GM21717 (cell line): ENCODE measurements at regions not wholly inside any gene's neighbourhood (a gene's known extent, or its start where the extent isn't known, plus 50 kb on each side); places are given as distances from the start of the nearest gene placed in this dataset.

Source experiments
- ATAC-seq: cut with Tn5 transposase; IDR thresholded peaks from one replicate; pipeline ENCODE4 v1.9.1; 2021; ENCODE audit warnings: mild to moderate bottlenecking, moderate library complexity; ENCODE audit not compliant: unreplicated experiment

DNA sequence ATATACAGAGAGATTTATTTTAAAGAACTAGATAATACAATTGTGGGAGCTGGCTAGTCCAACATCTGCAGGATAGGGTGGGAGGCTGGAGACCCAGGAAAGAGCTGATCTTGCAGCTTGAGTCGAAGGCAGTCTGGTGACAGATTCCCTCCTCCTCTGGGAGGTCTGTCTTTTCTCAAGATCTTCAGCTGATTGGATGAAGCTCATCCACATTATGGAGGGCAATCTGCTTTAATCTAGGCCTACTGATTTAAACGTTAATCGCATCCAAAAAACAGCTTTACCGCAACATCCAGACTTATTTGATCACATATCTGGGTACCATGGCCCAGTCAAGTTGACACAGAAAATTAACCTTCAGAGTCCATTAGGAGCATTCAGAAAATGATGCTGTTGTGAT is 168.1 kb downstream of the ATPSCKMT start:
- no peak for ATAC-seq

DNA sequence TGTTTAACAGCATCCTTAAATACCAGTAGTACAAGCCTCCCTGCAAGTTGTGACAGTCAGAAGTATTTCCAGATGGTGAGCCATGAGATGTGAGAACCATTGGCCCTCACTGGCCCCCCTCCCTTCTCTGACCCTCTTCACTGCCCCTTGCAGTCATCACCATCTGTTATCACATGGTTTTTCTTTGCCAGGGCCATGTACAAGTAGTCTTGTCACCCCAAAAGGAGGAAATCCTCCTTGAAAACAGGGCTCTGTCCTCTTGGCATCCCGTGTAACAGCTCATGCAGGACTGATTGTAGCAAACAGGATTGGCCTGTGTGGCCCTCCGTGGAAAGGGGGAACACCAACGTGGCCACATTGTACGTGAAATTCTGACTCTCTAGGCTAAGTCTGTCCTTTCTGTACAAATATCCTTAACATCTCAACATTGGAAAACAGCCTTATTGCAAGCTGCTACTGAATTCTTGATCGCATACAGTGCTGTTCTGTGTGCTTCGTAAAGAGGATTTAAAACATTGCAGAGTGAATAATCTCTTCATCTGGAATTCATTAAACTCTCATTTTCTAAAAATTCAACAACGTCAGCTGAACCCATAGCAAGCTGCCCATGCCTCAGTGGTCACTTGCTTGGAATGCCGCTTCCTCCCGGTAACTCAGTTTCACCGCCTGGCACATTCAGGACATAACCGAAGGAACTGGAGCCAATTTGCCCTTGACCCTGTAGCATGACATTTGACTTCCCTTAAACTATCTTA is 171.7 kb downstream of the ATPSCKMT start:
- ATAC-seq: no peak

DNA sequence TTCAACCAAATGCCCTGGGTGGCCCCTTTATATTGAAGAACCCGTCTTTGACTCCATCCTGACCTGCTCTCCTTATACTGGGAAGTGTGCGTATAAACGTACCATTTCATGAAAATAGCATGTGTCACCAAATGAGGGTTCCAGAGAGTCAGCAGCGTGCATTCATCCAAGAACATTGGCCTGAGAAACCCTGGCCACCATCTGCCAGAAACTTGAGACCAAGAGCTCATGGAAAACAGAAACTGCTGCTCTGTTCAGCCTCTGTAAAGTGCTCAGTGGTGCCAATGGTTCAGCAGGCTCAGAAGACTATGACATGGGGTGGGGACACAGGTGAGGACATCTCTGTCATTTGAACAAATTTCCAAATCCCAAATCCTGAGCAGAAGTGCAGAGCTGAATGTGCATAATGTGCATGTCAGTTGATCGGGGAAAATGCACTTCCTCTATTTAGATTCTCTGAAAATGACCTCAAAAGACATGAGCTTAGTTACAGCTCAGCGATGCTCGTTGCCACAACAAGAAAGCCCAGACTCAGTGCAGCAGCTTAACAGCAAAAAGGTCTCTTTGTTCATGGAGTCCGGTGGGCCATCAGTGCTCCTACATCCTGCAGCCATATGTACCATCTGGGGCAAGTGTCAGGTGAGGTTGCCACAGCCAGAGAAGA is 176.1 kb downstream of the ATPSCKMT start:
- no peak for ATAC-seq

DNA sequence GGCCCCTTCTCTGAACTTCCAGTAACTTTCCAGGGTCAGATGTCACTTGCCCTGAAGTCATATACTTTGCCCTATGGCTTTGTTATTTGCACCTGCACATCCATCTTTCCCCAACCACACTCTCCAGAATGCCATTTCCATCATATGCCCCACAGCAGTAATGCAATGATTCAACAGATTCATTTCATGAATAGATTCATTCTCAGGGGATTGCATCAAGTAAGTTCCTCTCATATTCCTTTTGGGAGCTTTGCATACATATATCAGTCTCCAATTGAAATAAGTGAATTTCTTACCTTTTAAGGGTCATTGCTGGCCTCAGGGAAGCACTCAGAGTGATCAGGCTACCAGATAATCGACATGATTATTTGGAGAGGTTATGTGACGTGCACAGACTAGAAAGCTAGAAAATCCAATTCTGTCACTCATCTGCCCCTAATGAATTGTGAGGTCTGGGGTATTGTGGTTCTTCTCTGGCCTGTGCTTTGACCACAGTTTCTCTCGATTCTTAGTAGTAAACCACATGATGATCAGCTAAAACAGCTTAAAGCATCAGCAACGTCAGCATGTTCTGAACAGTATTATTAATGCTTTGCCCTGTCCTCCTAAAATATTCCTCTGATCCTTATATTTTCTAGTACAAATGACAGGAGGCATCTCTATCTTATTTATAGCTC is 179.9 kb downstream of the ATPSCKMT start:
- no peak for ATAC-seq

DNA sequence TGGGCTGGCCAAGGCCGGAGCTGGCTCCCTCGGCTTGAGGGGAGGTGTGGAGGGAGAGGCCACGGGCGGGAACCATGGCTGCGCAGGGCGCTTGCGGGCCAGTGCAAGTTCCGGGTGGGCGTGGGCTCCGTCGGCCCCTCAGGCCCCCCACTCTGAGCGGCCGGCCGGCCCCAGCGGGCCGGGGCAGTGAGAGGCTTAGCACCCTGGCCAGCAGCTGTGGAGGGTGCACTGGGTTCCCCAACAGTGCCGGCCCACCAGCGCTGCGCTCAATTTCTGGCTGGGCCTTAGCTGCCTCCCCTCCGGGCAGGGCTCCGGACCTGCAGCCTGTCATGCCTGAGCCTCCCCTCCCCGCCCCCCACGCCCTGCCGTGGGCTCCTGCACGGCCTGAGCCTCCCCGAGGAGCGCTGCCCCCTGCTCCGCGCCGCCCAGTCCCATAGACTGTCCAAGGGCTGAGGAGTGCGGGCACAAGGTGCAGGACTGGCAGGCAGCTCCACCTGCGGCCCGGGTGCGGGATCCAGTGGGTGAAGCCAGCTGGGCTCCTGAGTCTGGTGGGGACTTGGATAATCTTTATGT is 184.2 kb downstream of the ATPSCKMT start:
- ATAC-seq: no peak

DNA sequence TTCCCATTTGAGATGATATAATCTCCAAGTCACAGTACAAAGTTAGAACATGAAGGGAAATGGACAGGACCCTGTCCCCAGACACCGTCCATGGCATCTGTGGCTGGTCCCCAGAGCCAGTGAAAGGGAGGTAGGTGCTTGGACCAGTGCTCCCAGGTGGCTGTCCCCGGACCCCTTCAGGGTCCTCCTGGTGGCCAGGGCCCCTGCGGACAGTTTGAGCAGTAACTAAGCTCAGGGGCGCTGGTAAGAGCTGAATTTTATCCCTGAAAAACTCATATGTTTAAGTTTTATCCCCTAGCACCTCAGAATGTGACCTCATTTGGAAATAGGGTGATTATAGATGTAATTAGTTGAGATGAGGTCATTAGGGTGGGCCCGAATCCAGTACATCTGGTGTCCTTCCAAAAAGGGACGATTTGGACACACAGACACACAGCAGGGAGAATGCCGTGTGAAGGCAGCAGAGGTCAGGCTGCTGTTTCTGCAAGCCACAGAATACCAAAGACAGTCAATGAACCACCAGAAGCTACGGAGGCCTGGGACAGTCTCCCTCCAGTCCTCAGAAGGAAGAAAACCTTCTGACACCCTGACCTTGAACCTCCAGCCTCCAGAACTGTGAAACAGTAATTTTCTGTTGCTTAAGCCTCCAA is 185.0 kb downstream of the ATPSCKMT start:
- ATAC-seq: no peak

DNA sequence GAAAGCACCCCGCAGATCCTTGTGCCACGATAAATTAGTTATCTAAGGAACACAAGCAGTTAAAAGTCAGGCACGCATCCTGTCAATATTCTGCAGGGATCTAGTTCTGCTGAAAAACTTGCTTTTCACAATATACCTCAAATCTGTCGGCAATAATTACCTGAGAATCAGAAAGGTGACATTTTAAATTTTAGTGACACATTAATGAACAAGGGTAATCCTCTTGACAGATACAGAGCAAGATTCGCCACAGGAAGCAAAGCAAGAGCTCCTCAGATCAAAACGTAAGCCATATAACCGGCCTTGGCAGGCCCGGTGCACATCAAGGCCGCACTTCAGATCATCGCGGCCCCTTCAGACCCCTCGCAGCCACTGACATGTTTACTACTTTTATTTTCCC is 185.7 kb downstream of the ATPSCKMT start:
- no peak for ATAC-seq

DNA sequence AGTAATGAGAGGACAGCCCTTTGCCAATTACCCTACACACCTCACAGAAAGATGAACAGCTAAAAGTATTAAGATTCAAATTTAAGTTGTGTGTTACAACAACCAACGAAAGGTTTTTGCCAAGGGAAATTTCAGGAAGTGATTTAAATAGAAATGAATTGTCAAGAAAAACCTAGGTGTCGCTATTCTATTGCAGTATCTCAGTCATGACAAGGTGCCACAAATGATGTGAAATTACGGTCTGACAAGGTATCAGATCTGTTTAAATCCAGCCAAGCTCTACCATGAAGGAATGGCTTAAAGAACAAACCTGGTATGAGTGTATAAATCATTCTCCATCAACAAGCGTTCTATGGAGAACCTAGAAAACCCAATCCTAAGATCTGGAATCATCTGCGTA is 189.7 kb downstream of the ATPSCKMT start:
- ATAC-seq: no peak

DNA sequence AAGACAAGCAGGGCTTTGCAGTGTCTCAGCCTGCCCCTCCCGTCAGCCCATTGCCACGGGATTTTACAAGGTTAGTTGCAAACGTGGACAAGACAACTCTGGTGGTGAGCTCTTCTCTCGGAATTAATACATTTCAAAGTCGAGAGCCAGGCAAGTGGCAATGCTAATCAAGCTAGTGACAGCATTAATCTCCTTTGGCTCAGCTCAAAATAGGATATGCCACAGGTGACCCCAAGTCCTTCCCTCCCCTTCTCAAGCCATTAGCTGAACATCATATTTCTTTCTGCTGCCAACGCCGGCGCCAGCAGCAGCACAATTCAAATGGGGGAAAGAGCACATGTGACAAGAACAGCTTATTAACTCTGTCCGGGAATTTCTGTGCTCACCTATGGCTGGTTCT is 190.1 kb downstream of the ATPSCKMT start:
- ATAC-seq: no peak

DNA sequence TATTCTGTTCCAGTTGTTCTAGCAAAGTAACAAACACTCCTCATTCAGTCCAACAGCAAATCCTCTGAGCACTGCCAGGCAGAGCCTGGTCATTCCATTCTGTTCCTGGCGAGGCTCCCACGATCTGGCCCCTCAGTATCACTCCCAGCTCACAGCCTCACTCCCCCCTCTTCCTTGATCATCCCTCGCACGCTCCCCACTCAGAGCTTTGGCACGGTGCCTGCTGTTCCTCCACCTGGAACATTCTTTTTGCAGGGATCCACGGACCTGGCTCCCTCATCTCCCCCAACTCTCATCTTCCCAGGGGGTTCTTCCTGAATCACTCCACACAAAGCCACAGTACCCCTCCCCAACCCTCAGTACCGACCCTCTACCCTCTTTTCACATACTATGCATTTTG is 192.3 kb downstream of the ATPSCKMT start:
- no peak for ATAC-seq

DNA sequence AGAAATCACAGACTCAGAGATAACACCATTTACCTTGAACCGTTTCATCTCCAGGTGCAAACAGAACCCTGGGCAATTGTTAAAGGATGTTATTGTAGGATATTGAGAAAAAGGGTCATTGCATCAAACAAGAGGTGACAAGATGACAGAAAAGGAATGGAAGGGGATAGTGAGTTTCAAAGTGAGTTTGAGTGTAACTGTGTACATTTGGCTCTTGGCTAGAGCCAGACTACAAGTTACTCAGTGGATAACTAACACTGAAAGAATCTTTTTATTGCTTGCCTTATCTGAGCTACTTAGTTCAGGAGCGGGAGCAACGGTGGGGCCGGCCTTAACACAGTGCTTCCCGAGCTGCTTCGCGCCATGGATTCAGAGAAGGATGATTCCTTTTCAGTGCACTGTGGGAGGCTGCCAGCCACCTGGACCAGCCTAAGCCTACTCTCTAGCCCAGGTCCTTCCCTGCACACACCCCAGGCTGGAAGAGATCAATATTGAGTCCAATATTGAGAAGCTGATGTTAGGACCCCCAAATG is 193.4 kb downstream of the ATPSCKMT start:
- ATAC-seq: no peak

DNA sequence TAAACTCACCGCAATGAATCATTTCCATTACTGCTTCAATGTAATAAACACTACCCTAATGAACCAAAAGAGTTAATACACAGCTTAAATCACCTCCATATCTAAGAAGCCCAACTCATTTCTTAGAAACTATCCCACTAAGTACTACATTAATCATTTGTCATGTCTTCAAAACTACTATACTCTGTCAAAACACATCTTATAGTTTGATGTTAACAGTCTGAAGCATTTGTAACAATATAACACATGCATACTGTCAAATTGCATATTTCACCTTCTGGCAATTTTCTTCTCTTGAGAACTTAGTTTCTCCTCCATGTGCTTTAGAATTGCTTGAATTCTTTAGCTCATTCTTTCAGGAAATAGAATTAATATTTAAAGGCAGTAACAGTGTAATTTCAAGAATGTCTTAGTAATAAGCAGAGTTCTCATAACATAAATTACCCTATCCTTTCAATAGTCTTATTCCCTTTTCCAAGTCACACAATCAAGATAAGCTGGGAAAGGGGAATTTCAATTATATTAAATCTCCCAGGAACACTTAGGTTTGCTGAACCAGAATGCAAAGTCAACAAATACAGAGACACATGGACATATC is 199.7 kb downstream of the ATPSCKMT start:
- ATAC-seq: no peak

DNA sequence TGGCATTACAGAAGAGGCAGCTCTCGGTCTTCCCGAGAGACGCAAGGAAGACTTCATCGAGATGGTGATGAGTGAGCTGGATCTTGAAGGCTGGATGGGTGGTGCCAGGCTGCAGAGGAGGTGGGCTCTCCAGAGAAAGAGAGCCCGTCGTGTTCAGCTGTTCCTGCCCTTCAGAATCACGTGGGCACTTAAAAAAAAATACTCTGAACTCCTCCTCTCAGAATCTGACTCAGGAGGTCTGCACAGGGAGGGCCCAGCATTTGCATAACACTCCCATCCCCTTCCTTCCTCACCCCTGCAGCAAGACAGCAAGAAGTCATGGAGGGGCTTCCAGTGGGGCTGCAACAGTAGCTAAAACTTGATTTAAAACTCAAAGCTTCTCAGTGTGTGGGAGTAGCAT is 203.0 kb downstream of the ATPSCKMT start:
- no peak for ATAC-seq

DNA sequence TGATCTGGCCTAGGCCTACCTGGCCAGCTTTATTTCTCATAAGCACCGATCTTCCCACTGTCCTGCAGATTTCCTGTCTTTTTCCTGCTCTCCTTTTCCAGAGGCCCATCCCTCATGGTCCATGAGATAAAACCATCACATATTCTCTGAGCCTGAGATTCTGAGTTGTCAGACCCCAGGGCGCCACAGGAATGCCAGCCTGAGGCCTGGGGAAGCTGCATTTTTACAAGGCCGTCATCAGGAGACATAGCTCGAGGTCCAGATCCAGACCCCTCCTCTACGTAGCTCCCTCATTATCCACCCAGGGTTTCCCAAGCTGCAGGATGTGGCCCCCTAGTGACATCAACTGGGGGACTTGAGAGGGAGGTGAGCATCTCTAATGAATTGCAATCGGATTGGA is 204.3 kb downstream of the ATPSCKMT start:
- ATAC-seq: no peak

DNA sequence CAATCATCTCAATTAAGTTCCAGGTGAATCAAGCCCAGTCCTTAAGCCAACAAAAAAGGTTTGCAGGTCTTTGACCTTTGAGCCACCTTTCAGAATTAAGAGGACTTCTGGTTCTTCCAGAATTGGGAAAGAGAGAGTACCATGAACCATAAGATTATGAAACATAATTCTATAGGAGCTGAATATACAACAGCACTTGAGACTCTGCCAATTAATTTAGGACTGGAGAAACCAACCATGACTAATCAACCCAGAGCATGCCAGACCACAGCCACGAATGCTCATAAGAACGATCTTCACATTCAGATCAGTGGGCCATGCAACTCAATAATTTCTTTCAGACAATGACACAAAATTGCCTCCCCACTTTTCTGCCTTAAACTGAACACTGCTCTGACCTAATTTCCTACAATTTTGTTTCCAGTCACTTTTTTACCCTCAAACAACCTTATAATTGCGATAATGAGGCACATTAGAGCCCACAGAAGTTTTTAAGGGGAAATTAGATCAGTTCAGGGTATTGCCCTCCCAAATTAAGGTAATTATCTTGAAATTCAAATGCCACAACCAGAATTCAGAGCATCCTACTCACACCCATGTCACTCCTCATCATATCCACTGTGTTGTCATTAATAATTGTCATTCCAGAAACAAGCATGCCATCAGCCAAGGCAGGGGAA is 213.4 kb downstream of the ATPSCKMT start:
- no peak for ATAC-seq

DNA sequence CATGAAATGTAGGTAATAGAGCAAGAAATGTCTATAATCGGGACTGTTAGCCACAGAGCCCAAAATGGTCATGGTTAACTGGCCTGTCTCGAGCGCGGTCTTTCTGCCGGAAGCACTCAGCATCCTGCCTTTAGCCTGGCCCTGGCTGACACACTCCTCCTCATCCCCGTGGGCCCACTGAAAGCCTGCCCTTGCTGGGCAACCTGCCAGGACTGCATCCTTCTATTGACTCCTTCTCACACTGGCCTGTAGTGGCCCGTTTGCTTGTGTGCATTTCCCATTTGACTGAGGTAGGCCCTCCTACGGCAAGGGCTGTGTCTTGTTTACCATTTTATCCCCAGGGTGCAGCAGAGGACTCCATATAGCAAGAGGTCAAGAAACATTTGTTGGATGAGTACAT is 215.7 kb downstream of the ATPSCKMT start:
- ATAC-seq: no peak

DNA sequence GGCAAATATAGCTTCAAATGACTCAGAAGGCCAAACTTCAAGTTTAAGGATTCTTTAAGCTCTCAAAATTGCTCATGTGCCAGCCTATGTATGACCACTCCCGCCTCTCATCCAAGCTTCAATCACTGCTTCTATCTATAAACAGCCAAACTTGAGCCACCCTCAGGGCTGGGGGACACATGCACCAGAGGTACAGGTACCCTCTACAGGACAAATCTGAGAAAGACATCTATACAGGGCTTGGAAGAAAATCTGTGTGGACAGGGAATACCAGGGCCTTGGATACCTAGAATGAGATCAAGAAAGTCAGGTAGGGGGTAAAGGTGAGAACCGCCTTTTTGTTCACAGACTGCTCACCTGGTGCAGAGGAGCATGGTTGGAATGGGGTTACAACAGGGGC is 217.9 kb downstream of the ATPSCKMT start:
- ATAC-seq: no peak

DNA sequence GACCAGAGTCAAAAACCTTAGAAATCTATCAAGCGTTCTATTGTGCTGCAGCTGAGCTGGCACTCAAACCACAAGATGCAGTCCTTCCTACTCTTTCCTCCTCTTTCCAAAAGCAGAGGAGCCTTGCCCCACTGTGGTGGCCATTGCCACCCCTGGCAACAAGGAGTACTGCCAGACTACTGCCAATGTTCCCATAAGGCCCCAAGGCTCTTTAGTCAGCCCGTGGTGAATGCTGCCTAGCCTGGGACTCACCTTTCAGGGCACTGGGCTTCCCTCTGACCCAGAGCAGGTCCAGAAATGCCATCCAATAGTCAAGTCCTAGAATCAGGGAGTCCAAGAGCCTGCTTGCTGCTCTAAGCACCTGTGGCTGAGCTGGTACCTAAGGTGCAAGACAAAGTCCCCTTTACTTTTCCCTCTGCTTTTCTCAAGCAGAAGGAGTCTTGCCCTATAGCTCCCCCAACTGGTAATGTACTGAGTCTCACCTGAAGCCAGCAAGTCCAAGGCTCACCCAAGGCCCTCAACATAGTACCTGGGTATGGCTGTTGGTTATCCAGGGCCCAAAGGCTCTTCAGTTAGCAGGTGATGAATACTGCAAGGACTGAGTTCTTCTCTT is 219.4 kb downstream of the ATPSCKMT start:
- no peak for ATAC-seq

DNA sequence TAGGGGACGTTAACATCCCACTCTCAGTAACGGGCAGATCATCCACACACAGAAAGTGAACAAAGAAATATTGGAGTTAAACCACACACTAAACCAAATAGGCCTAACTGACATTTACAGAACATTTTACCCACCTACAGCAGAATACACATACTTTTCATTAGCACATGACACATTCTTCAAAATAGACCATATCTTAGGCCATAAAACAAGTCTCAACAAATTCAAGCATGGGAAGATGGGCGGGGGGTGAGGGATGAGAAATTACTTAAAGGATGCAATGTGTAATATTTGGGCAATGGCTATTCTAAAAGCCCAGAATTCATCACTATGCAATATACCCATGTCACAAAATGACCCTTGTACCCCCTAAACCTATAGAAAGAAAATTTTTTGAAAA is 226.2 kb downstream of the ATPSCKMT start:
- ATAC-seq: no peak

DNA sequence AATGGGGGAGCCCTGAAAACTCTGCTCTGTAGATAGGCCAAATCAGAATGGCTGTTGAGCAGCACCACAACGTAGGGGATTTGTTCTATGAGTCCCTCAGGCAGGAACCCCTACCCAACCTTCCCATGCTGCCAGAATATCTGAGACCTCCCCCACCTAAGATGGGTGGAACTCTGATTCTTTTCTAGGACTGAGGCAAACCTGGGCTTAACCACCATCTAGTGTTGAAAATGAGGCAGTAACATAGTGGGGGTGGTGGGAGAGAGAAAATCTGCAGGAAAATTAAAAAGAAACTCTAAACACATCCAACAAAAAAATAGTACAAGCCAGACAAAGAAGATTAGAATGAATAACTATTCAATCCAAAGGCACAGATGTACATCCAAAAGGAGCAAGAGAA is 228.4 kb downstream of the ATPSCKMT start:
- ATAC-seq: no peak
